ENCODE measurements at regions not wholly inside any gene's neighbourhood (a gene's known extent, or its start where the extent isn't known, plus 50 kb on each side); places are given as distances from the start of the nearest gene placed in this dataset.

DNA sequence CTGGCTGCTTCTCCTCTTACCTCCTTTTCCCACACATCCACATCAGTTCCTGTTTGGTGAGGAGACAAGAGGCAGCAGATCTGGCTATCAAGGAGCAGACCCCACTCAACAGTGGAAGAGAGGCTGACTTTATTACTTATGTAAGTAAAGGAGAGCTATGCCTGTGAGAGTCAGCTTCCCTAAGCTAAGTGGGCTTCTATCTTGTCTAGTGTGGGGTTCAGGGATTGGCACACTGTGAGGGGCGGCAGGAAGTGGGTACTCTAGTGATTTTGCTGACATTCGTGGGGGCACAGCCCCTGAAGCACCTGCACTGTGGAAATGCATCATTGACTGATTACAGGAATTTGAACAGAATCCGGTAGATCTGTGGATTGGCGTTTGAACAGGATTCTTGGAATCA is 163.5 kb upstream of the IRX1 start:
- DNase-seq, result no peak
- H3K4me1 Mint-ChIP-seq (ENCODE audit: low read depth), result no peaks in the 10 kb centered on the region
- no peaks in the 10 kb centered on the region for H3K27me3 Mint-ChIP-seq (ENCODE audit: insufficient read depth)
- H3K9me3 Mint-ChIP-seq, result peaks cover 70% of the 10 kb centered on the region
- H3K27ac Mint-ChIP-seq, result no peak overlapping the region
- TF ChIP-seq, protein P1, sequence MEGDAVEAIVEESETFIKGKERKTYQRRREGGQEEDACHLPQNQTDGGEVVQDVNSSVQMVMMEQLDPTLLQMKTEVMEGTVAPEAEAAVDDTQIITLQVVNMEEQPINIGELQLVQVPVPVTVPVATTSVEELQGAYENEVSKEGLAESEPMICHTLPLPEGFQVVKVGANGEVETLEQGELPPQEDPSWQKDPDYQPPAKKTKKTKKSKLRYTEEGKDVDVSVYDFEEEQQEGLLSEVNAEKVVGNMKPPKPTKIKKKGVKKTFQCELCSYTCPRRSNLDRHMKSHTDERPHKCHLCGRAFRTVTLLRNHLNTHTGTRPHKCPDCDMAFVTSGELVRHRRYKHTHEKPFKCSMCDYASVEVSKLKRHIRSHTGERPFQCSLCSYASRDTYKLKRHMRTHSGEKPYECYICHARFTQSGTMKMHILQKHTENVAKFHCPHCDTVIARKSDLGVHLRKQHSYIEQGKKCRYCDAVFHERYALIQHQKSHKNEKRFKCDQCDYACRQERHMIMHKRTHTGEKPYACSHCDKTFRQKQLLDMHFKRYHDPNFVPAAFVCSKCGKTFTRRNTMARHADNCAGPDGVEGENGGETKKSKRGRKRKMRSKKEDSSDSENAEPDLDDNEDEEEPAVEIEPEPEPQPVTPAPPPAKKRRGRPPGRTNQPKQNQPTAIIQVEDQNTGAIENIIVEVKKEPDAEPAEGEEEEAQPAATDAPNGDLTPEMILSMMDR (IDR thresholded peaks at IDR 0.05), result no peak
- H3K36me3 Mint-ChIP-seq (ENCODE audit: low read depth), result no peaks in the 10 kb centered on the region
- H3K4me3 Mint-ChIP-seq, result no peak overlapping the region

DNA sequence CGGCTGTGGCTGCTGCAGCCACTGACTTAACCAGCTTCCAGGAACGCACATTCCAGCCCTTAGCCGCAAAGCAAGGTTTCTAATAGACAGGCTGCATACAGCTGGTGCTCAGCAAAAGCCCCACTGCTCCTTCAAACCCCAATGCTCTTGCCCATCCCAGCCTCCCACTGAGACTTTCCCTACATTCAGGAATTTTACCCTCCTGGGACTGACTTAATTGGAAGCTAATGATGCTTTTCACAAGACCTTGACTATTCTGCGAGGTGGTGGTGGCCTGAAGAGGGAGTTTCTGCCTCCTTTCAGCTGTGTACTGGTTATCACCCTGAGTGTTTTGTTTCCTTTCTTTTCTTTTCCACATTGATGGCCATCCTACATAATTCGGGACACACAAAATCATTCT is 164.9 kb upstream of the IRX1 start:
- no peak overlapping the region for H3K27ac Mint-ChIP-seq
- H3K27me3 Mint-ChIP-seq (ENCODE audit: insufficient read depth), result no peaks in the 10 kb centered on the region
- H3K9me3 Mint-ChIP-seq, result peaks cover 72% of the 10 kb centered on the region
- no peak for DNase-seq
- no peaks in the 10 kb centered on the region for H3K4me1 Mint-ChIP-seq (ENCODE audit: low read depth)
- TF ChIP-seq, protein P1 (IDR thresholded peaks at IDR 0.05), result no peak
- H3K36me3 Mint-ChIP-seq (ENCODE audit: low read depth), result no peaks in the 10 kb centered on the region
- no peak overlapping the region for H3K4me3 Mint-ChIP-seq

DNA sequence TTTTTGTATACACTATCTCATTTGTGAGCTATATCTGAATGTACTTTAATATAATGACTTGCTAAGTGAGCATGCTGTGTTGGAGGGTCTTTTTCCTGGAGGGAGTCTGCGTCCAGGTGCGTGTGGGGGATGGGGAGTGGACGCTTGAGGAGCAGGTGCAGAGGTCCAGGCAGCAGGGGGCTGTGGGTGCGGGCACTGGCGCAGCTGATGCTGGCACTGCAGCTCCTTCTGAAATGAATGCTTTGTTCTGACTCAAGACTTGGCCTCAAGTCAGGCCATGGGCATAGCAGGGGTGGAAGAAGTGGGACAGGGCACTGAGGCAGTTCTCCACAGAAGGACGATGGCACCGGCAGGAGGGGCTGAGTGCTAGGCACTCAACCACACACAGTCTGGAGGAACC is 165.7 kb upstream of the IRX1 start:
- Mint-ChIP-seq H3K27me3 (ENCODE audit: insufficient read depth) (no peaks in the 10 kb centered on the region), H3K9me3 (peaks cover 72% of the 10 kb centered on the region), H3K36me3 (ENCODE audit: low read depth) (no peaks in the 10 kb centered on the region), H3K4me3 (no peak overlapping the region), H3K4me1 (ENCODE audit: low read depth) (no peaks in the 10 kb centered on the region), H3K27ac (no peak overlapping the region; the same call in 1 of the 2 replicates)
- TF ChIP-seq, protein P1 (IDR thresholded peaks at IDR 0.05), result no peak
- DNase-seq, result no peak

DNA sequence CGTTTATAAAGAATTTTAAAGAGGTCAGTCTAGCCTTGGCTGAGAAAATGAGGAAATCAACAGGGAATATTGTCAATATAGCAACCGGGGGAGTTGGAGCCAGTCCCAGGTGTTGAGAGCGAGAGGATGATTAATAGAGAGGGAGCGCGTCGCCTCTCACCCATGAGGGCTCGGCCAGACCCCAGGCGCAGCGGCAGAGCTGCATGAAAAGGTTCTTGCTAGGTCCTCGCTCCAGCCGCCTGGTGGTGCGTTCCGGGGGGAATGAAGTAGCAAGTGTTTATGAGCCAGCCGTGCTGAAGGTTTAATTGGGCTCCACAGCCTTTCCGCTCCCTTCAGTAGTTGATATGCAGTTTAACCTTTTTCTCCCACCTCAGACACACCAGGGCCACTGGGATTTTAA is 167.3 kb upstream of the IRX1 start:
- no peak overlapping the region for H3K4me3 Mint-ChIP-seq
- no peak overlapping the region for H3K27ac Mint-ChIP-seq
- no peaks in the 10 kb centered on the region for H3K4me1 Mint-ChIP-seq (ENCODE audit: low read depth)
- TF ChIP-seq, protein P1 (IDR thresholded peaks at IDR 0.05), result no peak
- H3K36me3 Mint-ChIP-seq (ENCODE audit: low read depth), result no peaks in the 10 kb centered on the region
- peaks cover 63% of the 10 kb centered on the region for H3K9me3 Mint-ChIP-seq
- DNase-seq, result no peak
- no peaks in the 10 kb centered on the region; the same call in 1 of the 2 replicates for H3K27me3 Mint-ChIP-seq (ENCODE audit: insufficient read depth)

DNA sequence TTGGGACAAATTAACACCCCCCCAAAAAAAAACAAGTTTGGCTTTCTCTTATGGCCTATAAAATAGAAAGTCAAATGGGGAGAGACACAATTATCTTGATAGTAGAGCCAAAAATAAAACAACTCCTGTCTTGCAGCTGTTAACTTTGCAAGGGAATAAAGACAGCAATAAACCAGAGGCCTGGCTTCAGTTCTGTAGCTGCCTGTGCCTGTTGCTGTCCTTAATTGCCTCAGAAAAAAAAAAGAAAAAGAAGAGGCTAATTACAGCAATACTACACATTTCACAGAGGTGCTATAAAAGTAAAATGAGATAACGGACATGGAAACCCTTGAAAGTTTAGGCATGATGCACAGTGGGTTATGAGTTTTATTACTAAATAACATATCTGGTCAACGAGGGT is 170.7 kb upstream of the IRX1 start:
- Mint-ChIP-seq H3K9me3 (peaks cover 58% of the 10 kb centered on the region), H3K4me3 (no peak overlapping the region), H3K27me3 (ENCODE audit: insufficient read depth) (no peaks in the 10 kb centered on the region; the same call in none of the 2 replicates), H3K4me1 (ENCODE audit: low read depth) (no peaks in the 10 kb centered on the region), H3K27ac (no peak overlapping the region), H3K36me3 (ENCODE audit: low read depth) (0 out of 2 replicates have a peak, but pooled peaks cover under 1% of the 10 kb centered on the region)
- DNase-seq, result no peak
- TF ChIP-seq, protein P1 (IDR thresholded peaks at IDR 0.05), result no peak

Data from HFFc6 (cell line).